Stimulated activated effector memory CD8-positive, alpha-beta T cell treated with anti-CD3 and anti-CD28 coated beads, Interleukin-12 subunit alpha, Interleukin-12 subunit beta, amount 100 ng/mL, for 72 hours (primary cell): ENCODE measurements at regions not wholly inside any gene's neighbourhood (a gene's known extent, or its start where the extent isn't known, plus 50 kb on each side); places are given as distances from the start of the nearest gene placed in this dataset.
"Not testable (repeated sequence)": the region's sequence is repeated elsewhere in the genome, so short reads cannot be mapped to it uniquely, and the experiment has no call there.

Source experiments
- ATAC-seq: fragments of 150-1000 bp; cut with Tn5 transposase; 2 replicates; pipeline ENCODE4 v1.10.0; 2021
- DNase-seq, 2 donors: peaks; one replicate each; pipeline ENCODE4 v3.0.0; 2021 to 2022; ENCODE audit warnings: low spot score in 2 of 2
- H3K27ac Mint-ChIP-seq: one replicate; pipeline ENCODE4 v1.8.0; 2022; ENCODE audit warnings: mild to moderate bottlenecking, mixed read lengths
- H3K36me3 Mint-ChIP-seq: one replicate; pipeline ENCODE4 v1.8.0; 2022; ENCODE audit warnings: mild to moderate bottlenecking, mixed read lengths
- H3K4me1 Mint-ChIP-seq: one replicate; pipeline ENCODE4 v1.8.0; 2022; ENCODE audit warnings: mixed read lengths
- H3K4me3 Mint-ChIP-seq: one replicate; pipeline ENCODE4 v1.8.0; 2022; ENCODE audit warnings: mild to moderate bottlenecking, mixed read lengths
- H3K9me3 Mint-ChIP-seq: one replicate; pipeline ENCODE4 v1.8.0; 2022; ENCODE audit warnings: mixed read lengths

- ATAC-seq, result no peak
- no peaks in the 10 kb centered on the region for H3K4me1 Mint-ChIP-seq
- H3K27ac Mint-ChIP-seq, result no peak overlapping the region
- H3K36me3 Mint-ChIP-seq, result no peaks in the 10 kb centered on the region
- DNase-seq, result no peak
- peaks cover 14% of the 10 kb centered on the region for H3K9me3 Mint-ChIP-seq
- H3K4me3 Mint-ChIP-seq, result no peak overlapping the region
These were observed 228.4 kb upstream of the BTBD3 start for GRCh38 chr20:11689262-11689661.

- H3K4me3 Mint-ChIP-seq, result no peak overlapping the region
- no peaks in the 10 kb centered on the region for H3K4me1 Mint-ChIP-seq
- no peak for DNase-seq
- peaks cover 22% of the 10 kb centered on the region for H3K9me3 Mint-ChIP-seq
- ATAC-seq, result no peak
- no peak overlapping the region for H3K27ac Mint-ChIP-seq
- no peaks in the 10 kb centered on the region for H3K36me3 Mint-ChIP-seq
These were observed 225.9 kb upstream of the BTBD3 start for GRCh38 chr20:11691766-11692165.

DNA sequence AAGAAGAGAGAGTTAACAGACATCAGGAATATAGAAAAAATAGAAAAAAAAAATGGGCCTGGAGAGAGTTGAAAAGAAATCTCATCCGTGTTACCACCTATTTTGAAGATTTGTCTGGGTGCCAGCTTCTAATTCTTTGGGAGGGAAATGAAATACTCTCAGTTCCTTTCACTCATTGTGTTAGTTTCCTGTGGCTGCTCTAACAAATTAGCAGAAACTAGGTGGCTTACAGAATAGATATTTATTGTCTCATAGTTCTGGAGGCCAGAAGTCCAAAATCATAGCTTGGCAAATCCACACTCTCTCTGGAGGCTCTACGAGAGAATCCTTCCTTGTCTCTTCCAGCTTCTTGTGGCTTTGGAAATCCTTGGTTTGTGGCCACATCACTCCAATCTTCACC lies 225.1 kb upstream of the BTBD3 start:
- DNase-seq (no peak), ATAC-seq (no peak)
- Mint-ChIP-seq H3K27ac (no peak overlapping the region), H3K9me3 (peaks cover 22% of the 10 kb centered on the region), H3K4me1 (no peaks in the 10 kb centered on the region), H3K36me3 (no peaks in the 10 kb centered on the region), H3K4me3 (no peak overlapping the region)

GRCh38 chr20:11694467-11694866 lies 223.2 kb upstream of the BTBD3 start:
- H3K27ac Mint-ChIP-seq, result no peak overlapping the region
- no peaks in the 10 kb centered on the region for H3K36me3 Mint-ChIP-seq
- no peaks in the 10 kb centered on the region for H3K4me1 Mint-ChIP-seq
- ATAC-seq (no peak), DNase-seq (no peak)
- H3K4me3 Mint-ChIP-seq, result no peak overlapping the region
- peaks cover 18% of the 10 kb centered on the region for H3K9me3 Mint-ChIP-seq

GRCh38 chr20:11697055-11697454 lies 220.6 kb upstream of the BTBD3 start:
- Mint-ChIP-seq H3K4me3 (no peak overlapping the region), H3K27ac (no peak overlapping the region), H3K36me3 (no peaks in the 10 kb centered on the region), H3K9me3 (peaks cover 17% of the 10 kb centered on the region), H3K4me1 (no peaks in the 10 kb centered on the region)
- ATAC-seq, result no peak
- DNase-seq, result no peak

GRCh38 chr20:11697646-11698045 lies 220.0 kb upstream of the BTBD3 start:
- DNase-seq (no peak), ATAC-seq (no peak)
- Mint-ChIP-seq H3K4me1 (no peaks in the 10 kb centered on the region), H3K4me3 (no peak overlapping the region), H3K36me3 (no peaks in the 10 kb centered on the region), H3K9me3 (peaks cover 17% of the 10 kb centered on the region), H3K27ac (no peak overlapping the region)

- no peak overlapping the region for H3K27ac Mint-ChIP-seq
- H3K4me1 Mint-ChIP-seq, result no peaks in the 10 kb centered on the region
- ATAC-seq, result no peak
These were observed 219.6 kb upstream of the BTBD3 start for GRCh38 chr20:11698124-11698523.

DNA sequence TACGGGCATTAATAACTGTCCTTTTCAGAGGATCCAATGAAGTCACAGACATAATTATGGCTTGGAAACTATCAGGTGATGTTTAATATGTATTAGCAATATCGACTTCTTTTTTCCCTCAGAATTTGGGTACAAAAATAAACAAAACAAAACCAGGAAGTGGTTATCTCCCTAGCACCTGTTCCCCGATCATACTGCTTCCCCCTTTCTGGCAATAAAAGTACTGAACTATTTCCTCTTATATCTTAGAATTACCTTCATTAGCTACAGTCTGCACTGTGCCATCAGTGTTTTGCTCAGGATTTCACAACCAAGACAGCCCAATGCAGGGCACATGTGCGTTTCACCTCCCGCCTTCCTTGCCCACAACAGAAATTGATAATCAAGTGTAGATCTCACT lies 216.9 kb upstream of the BTBD3 start:
- ATAC-seq (no peak), DNase-seq (no peak)
- H3K4me3 Mint-ChIP-seq, result no peak overlapping the region
- no peaks in the 10 kb centered on the region for H3K36me3 Mint-ChIP-seq
- H3K27ac Mint-ChIP-seq, result no peak overlapping the region
- no peaks in the 10 kb centered on the region for H3K4me1 Mint-ChIP-seq
- H3K9me3 Mint-ChIP-seq, result peaks cover 12% of the 10 kb centered on the region

More at GRCh38 chr20:11698124-11698523, 219.6 kb upstream of the BTBD3 start:
- Mint-ChIP-seq H3K4me3 (no peak overlapping the region), H3K36me3 (no peaks in the 10 kb centered on the region), H3K9me3 (peaks cover 14% of the 10 kb centered on the region)
- DNase-seq, result no peak

GRCh38 chr20:11702721-11703518 lies 214.8 kb upstream of the BTBD3 start:
- ATAC-seq (no peak), DNase-seq (no peak)
- Mint-ChIP-seq H3K36me3 (no peaks in the 10 kb centered on the region), H3K27ac (no peak overlapping the region), H3K4me3 (no peak overlapping the region), H3K9me3 (peaks cover 16% of the 10 kb centered on the region), H3K4me1 (no peaks in the 10 kb centered on the region)

DNA sequence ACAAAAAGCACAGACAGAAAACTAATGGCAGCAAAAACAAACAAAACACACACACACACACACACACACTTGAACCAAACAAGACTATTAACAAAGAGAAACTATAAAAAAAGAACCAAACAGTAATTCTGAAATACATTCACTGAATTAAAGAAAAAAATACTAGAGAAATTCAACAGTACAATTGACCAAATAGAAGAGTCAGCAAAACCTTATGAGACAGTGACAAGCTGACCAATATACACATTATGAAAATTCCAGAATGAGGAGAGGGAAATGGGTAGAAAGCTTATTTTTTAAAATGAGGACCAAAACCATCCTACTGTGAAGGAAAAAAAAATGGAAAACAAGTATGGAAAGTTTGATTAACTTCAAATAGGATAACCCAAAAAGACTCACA lies 212.2 kb upstream of the BTBD3 start:
- Mint-ChIP-seq H3K4me3 (no peak overlapping the region), H3K27ac (no peak overlapping the region), H3K9me3 (peaks cover 26% of the 10 kb centered on the region), H3K36me3 (no peaks in the 10 kb centered on the region), H3K4me1 (no peaks in the 10 kb centered on the region)
- DNase-seq (no peak), ATAC-seq (no peak)

DNA sequence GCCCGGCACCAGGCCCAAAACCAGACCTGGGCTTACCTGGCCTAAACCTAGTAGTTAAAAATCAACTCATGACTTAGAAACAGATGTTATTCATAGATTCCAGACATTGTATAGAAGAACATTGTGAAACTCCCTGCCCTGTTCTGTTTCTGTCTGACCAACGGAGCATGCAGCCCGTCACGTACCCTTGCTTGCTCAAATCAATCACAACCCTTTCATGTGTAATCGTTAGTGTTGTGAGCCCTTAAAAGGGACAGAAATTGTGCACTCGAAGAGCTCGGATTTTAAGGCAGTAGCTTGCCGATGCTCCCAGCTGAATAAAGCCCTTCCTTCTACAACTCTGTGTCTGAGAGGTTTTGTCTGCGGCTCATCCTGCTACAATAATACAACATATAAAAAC lies 209.5 kb upstream of the BTBD3 start:
- ATAC-seq, H3K4me3 Mint-ChIP-seq, H3K4me1 Mint-ChIP-seq, H3K27ac Mint-ChIP-seq, DNase-seq, H3K36me3 Mint-ChIP-seq: not testable (repeated sequence)
- H3K9me3 Mint-ChIP-seq, result peaks cover 25% of the 10 kb centered on the region

- no peak for DNase-seq
- Mint-ChIP-seq H3K4me1 (no peaks in the 10 kb centered on the region), H3K27ac (no peak overlapping the region), H3K4me3 (no peak overlapping the region), H3K9me3 (peaks cover 19% of the 10 kb centered on the region), H3K36me3 (no peaks in the 10 kb centered on the region)
- no peak for ATAC-seq
These were observed 206.5 kb upstream of the BTBD3 start for GRCh38 chr20:11711214-11711613.

DNA sequence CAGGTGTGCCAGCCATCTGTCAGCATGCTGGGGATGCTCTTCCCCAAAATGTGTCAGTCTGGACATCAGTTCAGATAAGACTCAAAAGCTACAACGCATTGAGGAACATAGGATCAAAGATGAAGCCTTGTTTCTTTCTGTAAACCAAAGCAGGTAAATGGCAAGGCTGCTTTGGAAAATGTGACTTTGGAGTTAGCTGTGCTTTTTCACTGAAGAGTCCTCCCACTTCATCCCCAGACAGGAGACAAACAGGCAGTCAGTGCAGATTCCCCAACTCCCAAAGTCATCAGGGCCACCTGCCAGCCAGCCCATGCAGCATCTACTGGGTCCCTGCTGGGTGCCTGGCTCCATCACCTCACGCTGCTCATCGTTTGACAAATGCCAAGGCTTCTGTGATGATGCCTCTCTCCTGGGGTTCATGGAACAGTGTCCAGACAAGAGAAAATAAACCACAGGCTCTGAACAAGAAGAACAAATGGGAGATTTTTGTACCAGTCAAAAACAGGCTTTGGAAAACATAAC lies 205.0 kb upstream of the BTBD3 start:
- no peak for DNase-seq
- Mint-ChIP-seq H3K9me3 (peaks cover 21% of the 10 kb centered on the region), H3K36me3 (no peaks in the 10 kb centered on the region), H3K27ac (no peak overlapping the region), H3K4me3 (no peak overlapping the region), H3K4me1 (no peaks in the 10 kb centered on the region)
- ATAC-seq, result no peak

DNA sequence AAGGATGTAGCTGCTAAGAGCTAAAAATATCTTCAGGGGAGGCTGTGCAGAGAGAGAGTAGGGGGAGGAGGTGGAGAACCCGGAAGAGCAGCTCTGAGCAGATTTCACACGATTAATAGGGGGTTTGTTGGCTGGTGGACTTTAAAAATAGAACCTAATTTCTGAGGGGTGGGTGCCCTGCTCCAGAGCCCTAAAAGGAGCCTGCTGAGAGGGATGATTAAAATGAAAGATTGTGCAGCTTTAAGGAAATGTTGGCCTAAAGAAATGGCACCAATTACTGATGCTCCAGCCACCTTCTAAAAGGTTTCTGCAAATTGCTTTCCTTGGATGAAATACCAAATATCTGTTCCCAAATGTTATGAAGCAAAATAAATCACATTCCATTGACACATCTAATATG lies 202.8 kb upstream of the BTBD3 start:
- DNase-seq (no peak), ATAC-seq (no peak)
- H3K36me3 Mint-ChIP-seq, result no peaks in the 10 kb centered on the region
- no peaks in the 10 kb centered on the region for H3K4me1 Mint-ChIP-seq
- no peak overlapping the region for H3K27ac Mint-ChIP-seq
- H3K9me3 Mint-ChIP-seq, result peaks cover 13% of the 10 kb centered on the region
- H3K4me3 Mint-ChIP-seq, result no peak overlapping the region

GRCh38 chr20:11716239-11716944 lies 201.3 kb upstream of the BTBD3 start:
- H3K4me3 Mint-ChIP-seq, result no peak overlapping the region
- H3K9me3 Mint-ChIP-seq, result peaks cover 11% of the 10 kb centered on the region
- H3K4me1 Mint-ChIP-seq, result no peaks in the 10 kb centered on the region
- no peak overlapping the region for H3K27ac Mint-ChIP-seq
- DNase-seq (no peak), ATAC-seq (no peak)
- no peaks in the 10 kb centered on the region for H3K36me3 Mint-ChIP-seq

- DNase-seq, result no peak
- no peak overlapping the region for H3K4me3 Mint-ChIP-seq
- H3K36me3 Mint-ChIP-seq, result no peaks in the 10 kb centered on the region
- no peaks in the 10 kb centered on the region for H3K4me1 Mint-ChIP-seq
- ATAC-seq, result no peak
- peaks cover 11% of the 10 kb centered on the region for H3K9me3 Mint-ChIP-seq
- no peak overlapping the region for H3K27ac Mint-ChIP-seq
These were observed 200.8 kb upstream of the BTBD3 start for GRCh38 chr20:11716945-11717248.
